ENCODE measurements at regions not wholly inside any gene's neighbourhood (a gene's known extent, or its start where the extent isn't known, plus 50 kb on each side); places are given as distances from the start of the nearest gene placed in this dataset.

DNA sequence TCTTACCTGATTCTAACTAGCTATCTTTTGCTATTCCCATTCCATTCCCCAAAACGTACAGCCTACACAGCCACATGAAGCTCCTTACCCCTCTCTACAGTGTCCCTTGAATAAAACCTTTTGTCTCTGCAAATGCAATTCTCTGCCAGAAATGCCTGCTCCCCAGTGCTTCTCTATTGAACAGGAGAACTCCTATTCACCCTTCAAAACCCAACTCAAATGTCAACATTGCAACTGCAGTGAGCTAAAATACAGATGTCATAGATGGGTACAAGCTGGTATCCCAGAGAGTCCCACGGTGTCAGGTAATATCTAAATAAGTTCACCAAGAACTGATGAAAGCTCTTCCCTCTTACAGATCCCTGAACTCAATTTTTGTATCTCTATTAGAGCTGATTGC, 421.7 kb downstream of the INSC start:
- ATAC-seq (no peak), DNase-seq (ENCODE audit: low spot score) (no peak), FAIRE-seq (no peak)
- BruUV-seq (replicated peaks), result no TSS peak
- intact Hi-C loops (cut with micrococcal nuclease; ENCODE audit: unreplicated experiment) (no loop called here), in situ Hi-C loops (cut with HindIII; ENCODE audit: extremely low pct_ligation_motif_present, low pct_unique_long_range_greater_than_20kb) (no loop called here)
- Histone ChIP-seq H3K4me3 (replicated peaks in 1 of 3; ENCODE audit: insufficient read depth in 1 of 3, low read depth in 2 of 3, low read length in 3 of 3) (no peak overlapping the region), H3K9ac (ENCODE audit: insufficient read depth, low read depth, low read length) (no peak overlapping the region), H2AFZ (ENCODE audit: low read length) (no peak overlapping the region), H3K4me1 (ENCODE audit: insufficient read depth, low read length) (no peaks in the 10 kb centered on the region), H4K20me1 (ENCODE audit: insufficient read depth, low read length) (no peaks in the 10 kb centered on the region), H3K4me2 (ENCODE audit: low read depth, low read length) (no peak overlapping the region), H3K27me3 (ENCODE audit: control insufficient read depth in 1 of 2, insufficient read depth in 2 of 2, low read length in 2 of 2) (no peaks in the 10 kb centered on the region; a peak in 1 of 5 replicates), H3K79me2 (ENCODE audit: insufficient read depth, low read length) (no peaks in the 10 kb centered on the region), H3K36me3 (replicated peaks in 1 of 2; ENCODE audit: control insufficient read depth in 1 of 2, insufficient read depth in 2 of 2, low read length in 2 of 2) (no peaks in the 10 kb centered on the region), H3K27ac (ENCODE audit: extremely low read length, insufficient read depth, low read length) (no peak overlapping the region), H3K9me3 (ENCODE audit: low read length) (no peaks in the 10 kb centered on the region)
- WGBS (ENCODE audit: low lambda C conversion rate), result 0% methylated on average over 2 of the region's 2 CpGs
- TF ChIP-seq GLI4 (CRISPR knock-in tag; IDR thresholded peaks at IDR 0.05; ENCODE audit: borderline replicate concordance) (no peak), TEAD3 (CRISPR knock-in tag; optimal IDR thresholded peaks at IDR 0.05; ENCODE audit: borderline replicate concordance) (no peak), KLF15 (CRISPR knock-in tag; IDR thresholded peaks at IDR 0.05; ENCODE audit: borderline replicate concordance) (no peak), HNRNPUL1 (IDR thresholded peaks at IDR 0.05; ENCODE audit: low read depth, low read length) (no peak), ATRX (CRISPR knock-in tag; IDR thresholded peaks at IDR 0.05; ENCODE audit: borderline replicate concordance) (no peak), ZBTB49 (CRISPR knock-in tag; IDR thresholded peaks at IDR 0.05; ENCODE audit: borderline replicate concordance) (no peak), ZBTB38 (CRISPR knock-in tag; IDR thresholded peaks at IDR 0.05) (no peak), ZNF451 (CRISPR knock-in tag; IDR thresholded peaks at IDR 0.05) (no peak), ELF3 (CRISPR knock-in tag; IDR thresholded peaks at IDR 0.05) (no peak), MTF2 (CRISPR knock-in tag; IDR thresholded peaks at IDR 0.05; ENCODE audit: borderline replicate concordance) (no peak), ZNF761 (CRISPR knock-in tag; conservative IDR thresholded peaks at IDR 0.05) (no peak), ZBTB7B (CRISPR knock-in tag; IDR thresholded peaks at IDR 0.05) (no peak), ZNF468 (CRISPR knock-in tag; IDR thresholded peaks at IDR 0.05) (no peak), RBFOX2 (IDR thresholded peaks at IDR 0.05; ENCODE audit: low read depth, low read length) (no peak), RFX3 (CRISPR knock-in tag; IDR thresholded peaks at IDR 0.05) (no peak), ZNF138 (CRISPR knock-in tag; IDR thresholded peaks at IDR 0.05; ENCODE audit: low read depth) (no peak)
- TF ChIP-seq, protein P1, sequence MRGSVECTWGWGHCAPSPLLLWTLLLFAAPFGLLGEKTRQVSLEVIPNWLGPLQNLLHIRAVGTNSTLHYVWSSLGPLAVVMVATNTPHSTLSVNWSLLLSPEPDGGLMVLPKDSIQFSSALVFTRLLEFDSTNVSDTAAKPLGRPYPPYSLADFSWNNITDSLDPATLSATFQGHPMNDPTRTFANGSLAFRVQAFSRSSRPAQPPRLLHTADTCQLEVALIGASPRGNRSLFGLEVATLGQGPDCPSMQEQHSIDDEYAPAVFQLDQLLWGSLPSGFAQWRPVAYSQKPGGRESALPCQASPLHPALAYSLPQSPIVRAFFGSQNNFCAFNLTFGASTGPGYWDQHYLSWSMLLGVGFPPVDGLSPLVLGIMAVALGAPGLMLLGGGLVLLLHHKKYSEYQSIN (CRISPR knock-in tag; IDR thresholded peaks at IDR 0.05; ENCODE audit: borderline replicate concordance), result no peak
- TF ChIP-seq, protein P2, sequence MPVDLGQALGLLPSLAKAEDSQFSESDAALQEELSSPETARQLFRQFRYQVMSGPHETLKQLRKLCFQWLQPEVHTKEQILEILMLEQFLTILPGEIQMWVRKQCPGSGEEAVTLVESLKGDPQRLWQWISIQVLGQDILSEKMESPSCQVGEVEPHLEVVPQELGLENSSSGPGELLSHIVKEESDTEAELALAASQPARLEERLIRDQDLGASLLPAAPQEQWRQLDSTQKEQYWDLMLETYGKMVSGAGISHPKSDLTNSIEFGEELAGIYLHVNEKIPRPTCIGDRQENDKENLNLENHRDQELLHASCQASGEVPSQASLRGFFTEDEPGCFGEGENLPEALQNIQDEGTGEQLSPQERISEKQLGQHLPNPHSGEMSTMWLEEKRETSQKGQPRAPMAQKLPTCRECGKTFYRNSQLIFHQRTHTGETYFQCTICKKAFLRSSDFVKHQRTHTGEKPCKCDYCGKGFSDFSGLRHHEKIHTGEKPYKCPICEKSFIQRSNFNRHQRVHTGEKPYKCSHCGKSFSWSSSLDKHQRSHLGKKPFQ (CRISPR knock-in tag; IDR thresholded peaks at IDR 0.05; ENCODE audit: insufficient replicate concordance), result no peak
- ChIA-PET CTCF (ENCODE audit: low intra/inter-chr PET ratio, low total read pairs) (no interaction called here), POLR2A (no interaction called here)
